SK-N-MC (cell line): ENCODE measurements at regions not wholly inside any gene's neighbourhood (a gene's known extent, or its start where the extent isn't known, plus 50 kb on each side); places are given as distances from the start of the nearest gene placed in this dataset.

Experiments
- EZH2 ChIP-seq: fragments of 200-600 bp; sonication (generic); IDR thresholded peaks from one replicate; pipeline ENCODE4 v1.6.1; 2017; ENCODE audit warnings: antibody characterized with exemption
- FOXP2 ChIP-seq: optimal IDR thresholded peaks from 2 replicates; pipeline ENCODE3; 2011; ENCODE audit warnings: mild to moderate bottlenecking, moderate library complexity; ENCODE audit not compliant: insufficient read depth; ENCODE audit errors: extremely low read length, control extremely low read depth
- POLR2AphosphoS5 ChIP-seq: IDR thresholded peaks from 2 replicates; pipeline ENCODE4 v1.6.1; 2012; ENCODE audit warnings: mild to moderate bottlenecking, low read depth, low read length, borderline replicate concordance

GRCh38 chrX:68938244-68939004 lies 109.6 kb downstream of the EFNB1 start:
- TF ChIP-seq POLR2AphosphoS5 (no peak), EZH2 (no peak), FOXP2 (no peak)
